ENCODE measurements at regions not wholly inside any gene's neighbourhood (a gene's known extent, or its start where the extent isn't known, plus 50 kb on each side); places are given as distances from the start of the nearest gene placed in this dataset.

DNA sequence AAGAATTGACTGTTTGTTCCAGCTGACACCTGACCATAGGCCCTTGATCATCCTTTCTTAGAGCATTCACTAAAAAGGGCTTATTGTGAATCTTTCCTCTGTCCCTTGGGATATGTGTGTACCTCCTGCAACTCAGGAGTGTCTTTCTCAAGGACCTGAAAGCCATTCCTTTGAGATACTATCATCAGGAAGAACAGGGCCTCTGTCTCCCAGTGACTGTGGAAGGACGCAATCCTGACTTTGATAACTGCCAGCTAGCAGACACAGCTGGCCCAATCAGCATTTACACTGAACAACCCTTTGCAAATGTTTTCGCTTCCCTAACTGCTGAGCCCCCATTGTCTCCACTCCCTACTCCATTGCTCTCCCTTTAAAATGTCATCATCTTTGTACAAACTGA lies 144.4 kb downstream of the RMI1 start (continued):
- no peak for TF ChIP-seq JUNB (IDR thresholded peaks at IDR 0.05; ENCODE audit: unreplicated experiment)
- TF ChIP-seq CTCF (conservative IDR thresholded peaks at IDR 0.05; ENCODE audit: low read depth in 2 of 2) = no peak
- TF ChIP-seq, protein P1, sequence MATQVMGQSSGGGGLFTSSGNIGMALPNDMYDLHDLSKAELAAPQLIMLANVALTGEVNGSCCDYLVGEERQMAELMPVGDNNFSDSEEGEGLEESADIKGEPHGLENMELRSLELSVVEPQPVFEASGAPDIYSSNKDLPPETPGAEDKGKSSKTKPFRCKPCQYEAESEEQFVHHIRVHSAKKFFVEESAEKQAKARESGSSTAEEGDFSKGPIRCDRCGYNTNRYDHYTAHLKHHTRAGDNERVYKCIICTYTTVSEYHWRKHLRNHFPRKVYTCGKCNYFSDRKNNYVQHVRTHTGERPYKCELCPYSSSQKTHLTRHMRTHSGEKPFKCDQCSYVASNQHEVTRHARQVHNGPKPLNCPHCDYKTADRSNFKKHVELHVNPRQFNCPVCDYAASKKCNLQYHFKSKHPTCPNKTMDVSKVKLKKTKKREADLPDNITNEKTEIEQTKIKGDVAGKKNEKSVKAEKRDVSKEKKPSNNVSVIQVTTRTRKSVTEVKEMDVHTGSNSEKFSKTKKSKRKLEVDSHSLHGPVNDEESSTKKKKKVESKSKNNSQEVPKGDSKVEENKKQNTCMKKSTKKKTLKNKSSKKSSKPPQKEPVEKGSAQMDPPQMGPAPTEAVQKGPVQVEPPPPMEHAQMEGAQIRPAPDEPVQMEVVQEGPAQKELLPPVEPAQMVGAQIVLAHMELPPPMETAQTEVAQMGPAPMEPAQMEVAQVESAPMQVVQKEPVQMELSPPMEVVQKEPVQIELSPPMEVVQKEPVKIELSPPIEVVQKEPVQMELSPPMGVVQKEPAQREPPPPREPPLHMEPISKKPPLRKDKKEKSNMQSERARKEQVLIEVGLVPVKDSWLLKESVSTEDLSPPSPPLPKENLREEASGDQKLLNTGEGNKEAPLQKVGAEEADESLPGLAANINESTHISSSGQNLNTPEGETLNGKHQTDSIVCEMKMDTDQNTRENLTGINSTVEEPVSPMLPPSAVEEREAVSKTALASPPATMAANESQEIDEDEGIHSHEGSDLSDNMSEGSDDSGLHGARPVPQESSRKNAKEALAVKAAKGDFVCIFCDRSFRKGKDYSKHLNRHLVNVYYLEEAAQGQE (IDR thresholded peaks at IDR 0.05; ENCODE audit: unreplicated experiment) = no peak
- no peak for TF ChIP-seq ETS1 (IDR thresholded peaks at IDR 0.05)
- no peak for TF ChIP-seq STAT1 (IDR thresholded peaks at IDR 0.05; ENCODE audit: unreplicated experiment)
- no peak for TF ChIP-seq NANOG (IDR thresholded peaks at IDR 0.05; ENCODE audit: borderline replicate concordance)
- TF ChIP-seq ZNF114 (CRISPR knock-in tag; IDR thresholded peaks at IDR 0.05) = no peak
- no peak for TF ChIP-seq EZH2phosphoT487 (IDR thresholded peaks at IDR 0.05; ENCODE audit: unreplicated experiment)
- no peak for TF ChIP-seq CREB1 (CRISPR knock-in tag; IDR thresholded peaks at IDR 0.05; ENCODE audit: low read depth)
- TF ChIP-seq ZNF331 (CRISPR knock-in tag; IDR thresholded peaks at IDR 0.05; ENCODE audit: low read depth) = no peak
- no peak for TF ChIP-seq POLR2AphosphoS5 (IDR thresholded peaks at IDR 0.05; ENCODE audit: low read depth)
- no peak for TF ChIP-seq EZH2 (IDR thresholded peaks at IDR 0.05; ENCODE audit: low read depth, unreplicated experiment)

DNA sequence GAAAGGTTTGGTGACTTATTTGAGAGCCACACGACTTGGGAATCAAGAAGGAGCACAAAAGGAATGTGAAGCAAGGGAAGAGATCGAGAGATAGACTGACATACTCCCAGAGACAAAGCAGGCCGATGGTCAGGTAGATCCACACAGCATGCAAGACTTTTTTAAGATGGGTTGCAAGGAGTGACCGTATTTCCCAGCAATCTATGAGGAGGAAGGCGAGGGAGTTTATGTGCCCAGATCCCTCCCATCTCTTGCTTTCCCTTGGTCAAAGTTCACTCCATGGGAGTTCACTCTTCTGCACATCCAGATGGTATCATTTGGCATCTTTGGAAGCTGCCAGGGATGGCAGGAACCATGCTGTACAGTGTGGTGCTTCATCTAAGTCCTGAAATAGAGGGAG lies 148.9 kb downstream of the RMI1 start:
- H2AFZ ChIP-seq = peak overlapping the region; percentile 28; the same call in 1 of the 2 replicates
- Mint-ChIP-seq H3K9me3 (no peaks in the 10 kb centered on the region), H3K36me3 (ENCODE audit: low read depth) (no peaks in the 10 kb centered on the region)

More for the DNA sequence above, 148.9 kb downstream of the RMI1 start:
- no peaks in the 10 kb centered on the region for H3K79me2 ChIP-seq (replicated peaks; ENCODE audit: insufficient read depth)
- no peaks in the 10 kb centered on the region for H3K27me3 ChIP-seq (ENCODE audit: insufficient read depth)
- DNase-seq (ENCODE audit: low spot score) (no peak), ATAC-seq (no peak)
- H3K27ac ChIP-seq (ENCODE audit: low read depth) = no peak overlapping the region
- H3K27me3 Mint-ChIP-seq (ENCODE audit: insufficient read depth, low read depth, poor library complexity) = no peaks in the 10 kb centered on the region
- H3K4me3 Mint-ChIP-seq = no peak overlapping the region
- peaks cover 3% of the 10 kb centered on the region; the same call in 1 of the 3 replicates for H3K4me1 Mint-ChIP-seq
- no peaks in the 10 kb centered on the region for H4K20me1 ChIP-seq (replicated peaks; ENCODE audit: insufficient read depth)
- no peaks in the 10 kb centered on the region for H3F3A ChIP-seq (replicated peaks; ENCODE audit: low read depth)
- TF ChIP-seq POLR2AphosphoS5 (IDR thresholded peaks at IDR 0.05; ENCODE audit: low read depth) = no peak
- TF ChIP-seq ZNF331 (CRISPR knock-in tag; IDR thresholded peaks at IDR 0.05; ENCODE audit: low read depth) = no peak
- no peak for TF ChIP-seq EZH2phosphoT487 (IDR thresholded peaks at IDR 0.05; ENCODE audit: unreplicated experiment)
- TF ChIP-seq NANOG (IDR thresholded peaks at IDR 0.05; ENCODE audit: borderline replicate concordance) = no peak
- TF ChIP-seq, protein P1 (IDR thresholded peaks at IDR 0.05; ENCODE audit: unreplicated experiment) = no peak
- TF ChIP-seq EZH2 (IDR thresholded peaks at IDR 0.05; ENCODE audit: low read depth, unreplicated experiment) = no peak
- TF ChIP-seq ETS1 (IDR thresholded peaks at IDR 0.05) = no peak
- TF ChIP-seq STAT1 (IDR thresholded peaks at IDR 0.05; ENCODE audit: unreplicated experiment) = no peak
- no peak for TF ChIP-seq JUNB (IDR thresholded peaks at IDR 0.05; ENCODE audit: unreplicated experiment)
- H3K4me1 ChIP-seq (ENCODE audit: insufficient read depth) = no peaks in the 10 kb centered on the region
- H3K4me3 ChIP-seq = no peak overlapping the region
- no peaks in the 10 kb centered on the region for H3K9me2 ChIP-seq (ENCODE audit: insufficient read depth)
- H3K4me2 ChIP-seq = no peak overlapping the region
- no peaks in the 10 kb centered on the region for H3K36me3 ChIP-seq (ENCODE audit: insufficient read depth)
- no peak overlapping the region for H3K27ac Mint-ChIP-seq

All from GM23338 (cell line).